Brain microvascular endothelial cell (primary cell): ENCODE measurements at regions not wholly inside any gene's neighbourhood (a gene's known extent, or its start where the extent isn't known, plus 50 kb on each side); places are given as distances from the start of the nearest gene placed in this dataset.

ENCODE experiments used
- DNase-seq: peaks from one replicate; pipeline ENCODE4 v3.0.0-alpha.2; 2020
- H3K27ac ChIP-seq: fragments of 250-450 bp; sonication (Bioruptor Pico); 2 replicates; pipeline ENCODE4 v1.5.1; 2020; ENCODE audit warnings: mild to moderate bottlenecking, moderate library complexity
- H3K27me3 ChIP-seq: fragments of 250-450 bp; sonication (Bioruptor Pico); replicated peaks from 2 replicates; pipeline ENCODE4 v1.5.1; 2020; ENCODE audit warnings: mild to moderate bottlenecking
- H3K36me3 ChIP-seq: fragments of 250-450 bp; sonication (Bioruptor Pico); replicated peaks from 2 replicates; pipeline ENCODE4 v1.5.1; 2020; ENCODE audit warnings: mild to moderate bottlenecking
- H3K4me3 ChIP-seq: 2 replicates; pipeline ENCODE4 v1.5.1; 2011; ENCODE audit warnings: low read depth, mild to moderate bottlenecking, control low read depth, low read length, moderate library complexity
- in situ Hi-C: cut with HindIII; loops from 2 replicates; pipeline ENCODE4 v1.10.0; 2017; ENCODE audit warnings: low sequenced_read_pairs, low pct_ligation_motif_present
- TF ChIP-seq, protein P1 (sequence below): IDR thresholded peaks from 2 replicates; pipeline ENCODE4 v1.5.1; 2011; ENCODE audit warnings: low read depth, mild to moderate bottlenecking, moderate library complexity, low read length, control low read depth, inconsistent platforms; ENCODE audit errors: missing control alignments

DNA sequence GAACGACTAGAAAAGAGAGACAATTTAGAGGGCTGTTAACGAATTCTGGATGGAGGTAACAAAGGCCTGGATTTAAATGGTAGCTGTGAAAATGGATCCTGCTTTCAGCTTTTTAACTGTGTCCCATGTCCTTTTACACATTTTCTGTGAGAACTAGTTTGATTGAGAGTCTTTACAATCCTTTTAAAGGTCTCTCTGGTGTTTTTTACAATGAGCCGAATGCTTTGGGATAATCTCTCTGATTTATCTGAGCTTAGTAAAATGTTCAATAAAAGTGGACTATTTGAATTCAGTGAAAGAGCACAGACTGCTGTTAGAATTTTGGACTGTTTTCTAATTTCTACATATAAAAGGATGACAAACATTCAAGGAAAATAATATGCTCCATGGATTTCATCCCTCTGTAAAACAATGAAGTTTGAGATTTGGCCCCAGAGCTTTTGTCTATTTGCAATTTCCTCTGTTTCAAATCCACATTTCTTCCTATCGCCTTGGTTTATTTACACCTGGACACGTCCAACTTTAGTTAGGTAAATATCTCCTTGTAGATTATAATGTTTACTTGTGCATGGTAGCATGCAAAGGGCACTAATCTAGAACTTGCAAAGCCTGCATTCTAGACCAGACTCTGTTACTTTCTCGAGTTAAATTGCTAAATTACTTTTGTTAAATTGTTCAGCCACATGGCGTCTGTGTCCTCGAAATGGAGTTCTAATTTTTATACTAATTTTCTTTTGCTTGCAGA, 871.0 kb upstream of the CITED2 start:
- in situ Hi-C loops = no loop called here
- H3K4me3 ChIP-seq = no peak overlapping the region

DNA sequence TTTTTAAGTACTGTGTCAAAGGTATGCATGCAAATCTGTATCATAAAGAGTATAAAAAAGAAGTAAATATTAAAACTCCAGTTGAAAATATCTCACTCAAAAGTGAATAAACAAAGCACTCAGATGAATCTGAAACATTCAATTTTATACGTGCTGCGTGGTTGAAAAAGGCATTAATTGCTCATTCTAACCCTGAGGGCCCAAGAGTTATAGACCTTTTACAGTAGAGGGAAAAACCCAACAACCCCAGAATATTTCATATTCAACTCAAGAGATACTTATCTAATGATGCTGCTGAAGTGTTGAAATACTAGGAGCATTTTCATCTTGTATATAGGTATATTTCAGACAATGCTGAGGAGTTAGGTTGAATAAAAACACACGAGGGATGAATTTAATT, 862.8 kb upstream of the CITED2 start:
- Histone ChIP-seq H3K4me3 (no peak overlapping the region), H3K36me3 (no peaks in the 10 kb centered on the region), H3K27me3 (no peaks in the 10 kb centered on the region), H3K27ac (no peak overlapping the region)
- TF ChIP-seq, protein P1, sequence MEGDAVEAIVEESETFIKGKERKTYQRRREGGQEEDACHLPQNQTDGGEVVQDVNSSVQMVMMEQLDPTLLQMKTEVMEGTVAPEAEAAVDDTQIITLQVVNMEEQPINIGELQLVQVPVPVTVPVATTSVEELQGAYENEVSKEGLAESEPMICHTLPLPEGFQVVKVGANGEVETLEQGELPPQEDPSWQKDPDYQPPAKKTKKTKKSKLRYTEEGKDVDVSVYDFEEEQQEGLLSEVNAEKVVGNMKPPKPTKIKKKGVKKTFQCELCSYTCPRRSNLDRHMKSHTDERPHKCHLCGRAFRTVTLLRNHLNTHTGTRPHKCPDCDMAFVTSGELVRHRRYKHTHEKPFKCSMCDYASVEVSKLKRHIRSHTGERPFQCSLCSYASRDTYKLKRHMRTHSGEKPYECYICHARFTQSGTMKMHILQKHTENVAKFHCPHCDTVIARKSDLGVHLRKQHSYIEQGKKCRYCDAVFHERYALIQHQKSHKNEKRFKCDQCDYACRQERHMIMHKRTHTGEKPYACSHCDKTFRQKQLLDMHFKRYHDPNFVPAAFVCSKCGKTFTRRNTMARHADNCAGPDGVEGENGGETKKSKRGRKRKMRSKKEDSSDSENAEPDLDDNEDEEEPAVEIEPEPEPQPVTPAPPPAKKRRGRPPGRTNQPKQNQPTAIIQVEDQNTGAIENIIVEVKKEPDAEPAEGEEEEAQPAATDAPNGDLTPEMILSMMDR = no peak
- DNase-seq = no peak
- in situ Hi-C loops = no loop called here

More for the DNA sequence above, 871.0 kb upstream of the CITED2 start:
- H3K27ac ChIP-seq = no peak overlapping the region
- no peaks in the 10 kb centered on the region for H3K27me3 ChIP-seq
- TF ChIP-seq, protein P1 = no peak
- DNase-seq = no peak
- H3K36me3 ChIP-seq = no peaks in the 10 kb centered on the region

DNA sequence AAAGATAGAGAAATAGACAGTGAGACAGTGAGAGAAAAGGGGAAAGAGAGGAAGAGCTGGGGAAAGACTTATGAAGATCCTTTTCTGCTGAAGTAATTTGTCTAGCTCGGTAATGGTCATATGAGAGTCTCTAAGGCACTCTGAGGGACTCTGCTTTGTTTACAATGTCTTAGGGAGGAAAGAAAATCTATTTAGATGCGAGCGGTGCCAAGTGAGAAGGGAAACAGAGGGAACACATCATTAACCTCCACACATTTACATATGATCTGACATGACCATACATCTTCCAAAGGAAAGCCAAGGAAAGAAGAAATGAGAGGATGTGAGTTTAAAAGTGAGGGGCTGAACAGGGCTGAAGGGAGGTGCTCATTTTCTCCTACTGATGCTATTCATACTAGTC, 862.3 kb upstream of the CITED2 start:
- in situ Hi-C loops = no loop called here

DNA sequence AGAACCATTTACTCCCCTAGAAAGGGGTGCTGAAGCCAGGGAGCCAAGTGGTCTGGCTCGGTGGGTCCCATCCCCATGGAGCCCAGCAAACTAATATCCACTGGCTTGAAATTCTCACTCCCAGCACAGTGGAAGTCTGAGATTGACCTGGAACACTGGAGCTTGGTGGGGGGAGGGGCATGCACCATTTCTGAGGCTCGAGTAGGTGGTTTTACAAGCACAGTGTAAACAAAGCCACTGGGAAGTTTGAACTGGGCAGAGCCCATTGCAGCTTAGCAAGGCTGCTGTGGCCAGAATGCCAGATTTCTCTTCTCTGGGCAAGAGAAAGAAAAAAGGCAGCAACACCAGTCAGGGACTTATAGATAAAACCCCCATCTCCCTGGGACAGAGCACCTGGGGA, 855.8 kb upstream of the CITED2 start:
- Histone ChIP-seq H3K27me3 (no peaks in the 10 kb centered on the region), H3K4me3 (no peak overlapping the region), H3K36me3 (no peaks in the 10 kb centered on the region), H3K27ac (no peak overlapping the region)
- TF ChIP-seq, protein P1 = no peak
- in situ Hi-C loops = no loop called here
- DNase-seq = no peak

More for the DNA sequence above, 862.3 kb upstream of the CITED2 start:
- H3K4me3 ChIP-seq = no peak overlapping the region
- no peaks in the 10 kb centered on the region for H3K27me3 ChIP-seq
- DNase-seq = no peak
- TF ChIP-seq, protein P1 = no peak
- no peaks in the 10 kb centered on the region for H3K36me3 ChIP-seq
- no peak overlapping the region for H3K27ac ChIP-seq

DNA sequence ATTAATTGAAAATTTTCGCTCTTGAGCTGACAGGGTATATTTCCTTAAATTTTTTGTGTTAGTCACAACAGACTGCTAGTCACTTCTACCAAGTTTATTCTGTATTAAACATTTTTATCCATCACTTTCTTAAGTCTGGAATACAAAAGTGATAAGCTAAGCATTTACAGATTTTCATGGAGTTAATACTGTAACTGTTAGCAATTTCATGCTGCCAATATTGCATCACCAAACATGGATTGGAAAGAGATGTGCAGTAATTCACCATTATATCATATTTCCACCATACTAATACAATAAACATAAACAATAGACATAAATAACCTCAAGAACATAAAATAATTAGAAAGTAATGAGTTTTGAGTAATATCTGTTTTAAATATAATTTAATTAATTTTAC, 854.0 kb upstream of the CITED2 start:
- no peak for DNase-seq
- H3K4me3 ChIP-seq = no peak overlapping the region
- H3K27me3 ChIP-seq = no peaks in the 10 kb centered on the region
- in situ Hi-C loops = no loop called here
- no peak overlapping the region for H3K27ac ChIP-seq
- TF ChIP-seq, protein P1 = no peak
- no peaks in the 10 kb centered on the region for H3K36me3 ChIP-seq

DNA sequence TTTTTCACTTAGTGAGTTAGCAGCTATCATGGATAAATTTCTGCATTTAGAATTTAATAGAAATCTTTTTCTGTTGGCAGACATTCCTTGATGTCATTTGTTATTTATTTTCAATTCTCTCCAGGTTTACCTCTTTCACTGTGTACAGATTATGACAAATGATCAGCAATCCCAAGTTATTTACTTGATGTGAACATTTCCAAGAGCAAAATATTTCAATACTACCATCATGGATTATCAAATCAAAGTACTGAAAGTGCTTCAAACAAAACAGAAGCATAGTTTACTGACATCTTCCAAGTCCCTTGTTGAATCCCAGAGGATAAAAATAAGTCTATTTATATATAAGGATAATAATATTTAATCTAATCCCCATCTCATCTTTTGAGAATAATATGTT, 852.2 kb upstream of the CITED2 start:
- H3K27ac ChIP-seq = peak overlapping the region; percentile 68
- in situ Hi-C loops = no loop called here

More for the DNA sequence above, 852.2 kb upstream of the CITED2 start:
- DNase-seq = no peak
- Histone ChIP-seq H3K27me3 (no peaks in the 10 kb centered on the region), H3K36me3 (no peaks in the 10 kb centered on the region), H3K4me3 (no peak overlapping the region)
- TF ChIP-seq, protein P1 = no peak
